T47D (cell line): ENCODE measurements at regions not wholly inside any gene's neighbourhood (a gene's known extent, or its start where the extent isn't known, plus 50 kb on each side); places are given as distances from the start of the nearest gene placed in this dataset.

Source experiments
- DNase-seq, 2 experiments: peaks; one replicate each; pipeline versions ENCODE4 v3.0.0 to v3.0.0-alpha.2; 2011 to 2012; ENCODE audit warnings: low read depth in 1 of 2, low spot score in 1 of 2
- JUND ChIP-seq: IDR thresholded peaks from 2 replicates; pipeline ENCODE4 v1.6.1; 2012; ENCODE audit warnings: low read depth
- in situ Hi-C: cut with HindIII; loops from 2 replicates; pipeline ENCODE4 v1.10.0; 2016; ENCODE audit warnings: low sequenced_read_pairs, low pct_unique_long_range_greater_than_20kb

- DNase-seq: no peak
- TF ChIP-seq JUND: no peak
- in situ Hi-C loops: no loop called here
Observed at GRCh38 chr2:18799397-18799796, 210.0 kb upstream of the NT5C1B start.

GRCh38 chr2:18797133-18797845 lies 207.9 kb upstream of the NT5C1B start:
- TF ChIP-seq JUND: no peak
- in situ Hi-C loops: no loop called here
- no peak for DNase-seq

GRCh38 chr2:18795906-18796305 lies 206.5 kb upstream of the NT5C1B start:
- no peak for DNase-seq
- no peak for TF ChIP-seq JUND
- in situ Hi-C loops: no loop called here

GRCh38 chr2:18792684-18793083 lies 203.3 kb upstream of the NT5C1B start:
- in situ Hi-C loops: no loop called here
- TF ChIP-seq JUND: no peak
- no peak for DNase-seq

- no peak for DNase-seq
- TF ChIP-seq JUND: no peak
- in situ Hi-C loops: no loop called here
Observed at GRCh38 chr2:18792226-18792629, 202.9 kb upstream of the NT5C1B start.

GRCh38 chr2:18791172-18791797 lies 201.9 kb upstream of the NT5C1B start:
- no peak for TF ChIP-seq JUND
- in situ Hi-C loops: no loop called here
- DNase-seq: no peak

GRCh38 chr2:18790509-18791171 lies 201.3 kb upstream of the NT5C1B start:
- DNase-seq: peak in 1 of 2 experiments; percentile 44
- in situ Hi-C loops: no loop called here
- TF ChIP-seq JUND: no peak

GRCh38 chr2:18788592-18788991 lies 199.2 kb upstream of the NT5C1B start:
- in situ Hi-C loops: no loop called here
- no peak for TF ChIP-seq JUND
- no peak for DNase-seq

GRCh38 chr2:18787726-18788125 lies 198.4 kb upstream of the NT5C1B start:
- no peak for TF ChIP-seq JUND
- DNase-seq: no peak
- in situ Hi-C loops: no loop called here

- in situ Hi-C loops: no loop called here
- no peak for TF ChIP-seq JUND
- DNase-seq: no peak
Observed at GRCh38 chr2:18784245-18784644, 194.9 kb upstream of the NT5C1B start.

GRCh38 chr2:18781541-18782280 lies 192.3 kb upstream of the NT5C1B start:
- in situ Hi-C loops: no loop called here
- DNase-seq: no peak
- TF ChIP-seq JUND: no peak

GRCh38 chr2:18777250-18777812 lies 188.0 kb upstream of the NT5C1B start:
- in situ Hi-C loops: no loop called here
- no peak for TF ChIP-seq JUND
- no peak for DNase-seq
